ENCODE measurements at regions not wholly inside any gene's neighbourhood (a gene's known extent, or its start where the extent isn't known, plus 50 kb on each side); places are given as distances from the start of the nearest gene placed in this dataset.

DNA sequence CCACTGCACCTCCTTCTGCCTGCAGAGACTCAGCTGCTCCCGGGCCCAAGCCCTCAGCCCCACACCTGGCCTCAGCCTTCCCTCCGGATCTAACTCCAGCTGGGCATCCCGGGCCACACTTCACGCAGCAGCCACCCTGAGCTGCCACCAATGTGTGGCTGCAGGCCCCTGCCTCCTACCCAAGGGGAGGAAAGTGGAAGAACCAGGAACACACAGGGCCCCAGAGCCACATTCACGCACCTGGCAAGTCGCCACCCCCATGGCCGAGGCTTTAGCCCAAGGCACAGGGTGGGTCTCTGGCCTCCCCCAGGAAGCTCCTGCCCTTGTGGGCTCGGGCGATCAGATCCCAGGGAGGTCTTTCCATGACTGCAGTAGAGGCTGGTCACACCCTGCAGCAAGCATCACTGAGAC, 345.6 kb downstream of the CTTN start:
- H4K20me1 ChIP-seq (ENCODE audit: insufficient read depth): no peaks in the 10 kb centered on the region
- no peaks in the 10 kb centered on the region for H3K9me2 ChIP-seq (ENCODE audit: insufficient read depth)
- ATAC-seq (no peak), DNase-seq (ENCODE audit: low read depth, low spot score) (no peak)
- H3K4me3 ChIP-seq (replicated peaks in 1 of 2; ENCODE audit: low read depth in 1 of 2, low read length in 2 of 2): no peak overlapping the region
- POLR2A ChIA-PET: no interaction called here
- no peak for TF ChIP-seq CEBPB (IDR thresholded peaks at IDR 0.05; ENCODE audit: low read depth)
- TF ChIP-seq, protein P1, sequence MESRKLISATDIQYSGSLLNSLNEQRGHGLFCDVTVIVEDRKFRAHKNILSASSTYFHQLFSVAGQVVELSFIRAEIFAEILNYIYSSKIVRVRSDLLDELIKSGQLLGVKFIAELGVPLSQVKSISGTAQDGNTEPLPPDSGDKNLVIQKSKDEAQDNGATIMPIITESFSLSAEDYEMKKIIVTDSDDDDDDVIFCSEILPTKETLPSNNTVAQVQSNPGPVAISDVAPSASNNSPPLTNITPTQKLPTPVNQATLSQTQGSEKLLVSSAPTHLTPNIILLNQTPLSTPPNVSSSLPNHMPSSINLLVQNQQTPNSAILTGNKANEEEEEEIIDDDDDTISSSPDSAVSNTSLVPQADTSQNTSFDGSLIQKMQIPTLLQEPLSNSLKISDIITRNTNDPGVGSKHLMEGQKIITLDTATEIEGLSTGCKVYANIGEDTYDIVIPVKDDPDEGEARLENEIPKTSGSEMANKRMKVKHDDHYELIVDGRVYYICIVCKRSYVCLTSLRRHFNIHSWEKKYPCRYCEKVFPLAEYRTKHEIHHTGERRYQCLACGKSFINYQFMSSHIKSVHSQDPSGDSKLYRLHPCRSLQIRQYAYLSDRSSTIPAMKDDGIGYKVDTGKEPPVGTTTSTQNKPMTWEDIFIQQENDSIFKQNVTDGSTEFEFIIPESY (IDR thresholded peaks at IDR 0.05; ENCODE audit: extremely low read depth, insufficient replicate concordance, low read length): no peak
- TF ChIP-seq RAD21 (IDR thresholded peaks at IDR 0.05; ENCODE audit: low read depth): no peak
- TF ChIP-seq ZNF274 (IDR thresholded peaks at IDR 0.05; ENCODE audit: low read depth, low read length): no peak
- no peak for TF ChIP-seq YY1 (IDR thresholded peaks at IDR 0.05; ENCODE audit: extremely low read depth, insufficient replicate concordance, low read depth, low read length)
- H3K9me3 ChIP-seq (ENCODE audit: control insufficient read depth in 1 of 2, insufficient read depth in 1 of 2, low read depth in 1 of 2, low read length in 2 of 2): no peaks in the 10 kb centered on the region
- RAD21 ChIA-PET (ENCODE audit: low non-redundant PET in 1 of 2, low total read pairs in 2 of 2, uncharacterized antibody in 2 of 2, unreplicated experiment in 2 of 2): no interaction called here
- no peaks in the 10 kb centered on the region for H3K27me3 ChIP-seq (ENCODE audit: insufficient read depth, low read length)
- BruUV-seq (replicated peaks): no TSS peak
- no peak overlapping the region for H3K9ac ChIP-seq (ENCODE audit: low read length)
- CTCF ChIA-PET: no interaction called here
- H3K36me3 ChIP-seq (ENCODE audit: control insufficient read depth in 1 of 2, insufficient read depth in 2 of 2, low read length in 2 of 2): no peaks in the 10 kb centered on the region
- no peaks in the 10 kb centered on the region for H3K79me2 ChIP-seq (ENCODE audit: insufficient read depth, low read length)
- intact Hi-C loops (cut with micrococcal nuclease): no loop called here
- H2AFZ ChIP-seq (ENCODE audit: low read depth, low read length, poor library complexity, severe bottlenecking): no peak overlapping the region
- no peak overlapping the region for H3K27ac ChIP-seq (ENCODE audit: low read depth, low read length)
- no peak overlapping the region for H3K4me2 ChIP-seq (ENCODE audit: low read length)
- peaks cover 6% of the 10 kb centered on the region in 2 experiments; a peak in 3 of 4 replicates for H3K4me1 ChIP-seq (ENCODE audit: control insufficient read depth in 1 of 2, insufficient read depth in 2 of 2, low read length in 2 of 2)

DNA sequence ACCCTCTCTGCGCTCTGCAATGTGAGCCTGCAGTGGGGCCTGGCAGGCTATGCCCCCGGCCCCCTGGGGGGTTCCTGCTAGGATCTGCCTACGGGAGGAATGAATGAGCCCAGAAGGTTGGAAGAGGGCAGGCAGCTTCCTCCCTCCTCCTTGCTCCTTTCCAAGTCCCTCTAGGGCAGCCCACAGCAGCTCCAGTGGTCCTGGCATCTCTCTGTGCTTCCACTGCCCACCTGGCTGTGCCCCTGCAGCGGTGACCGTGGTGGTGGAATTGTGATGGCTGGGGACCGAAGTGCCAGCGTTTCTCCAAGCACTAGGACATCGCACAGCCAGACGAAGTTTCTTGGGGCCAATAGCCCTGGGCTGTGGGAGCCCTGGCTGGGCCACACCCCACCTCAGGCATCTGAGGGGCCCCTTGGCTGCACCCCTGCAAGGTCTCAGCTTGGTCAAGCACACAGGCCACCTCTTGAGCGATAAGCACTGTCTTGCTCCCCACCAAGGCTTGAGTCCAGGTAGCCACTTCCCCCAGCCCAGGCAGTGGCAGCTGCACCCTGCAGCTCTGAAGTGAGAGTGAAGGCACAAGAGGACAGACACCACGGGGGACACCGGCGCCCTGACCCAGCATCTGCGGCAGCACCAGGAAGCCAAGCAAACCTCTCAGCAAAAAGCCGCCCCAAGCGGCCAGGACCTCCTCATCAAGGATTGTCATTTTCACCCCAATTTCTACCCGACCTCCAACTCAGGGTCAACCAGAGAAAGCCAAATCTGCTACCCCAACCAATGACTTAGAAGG, 346.3 kb downstream of the CTTN start:
- intact Hi-C loops (cut with micrococcal nuclease): no loop called here
- H3K27me3 ChIP-seq (ENCODE audit: insufficient read depth, low read length): no peaks in the 10 kb centered on the region
- ChIA-PET CTCF (no interaction called here), POLR2A (no interaction called here), RAD21 (ENCODE audit: low non-redundant PET in 1 of 2, low total read pairs in 2 of 2, uncharacterized antibody in 2 of 2, unreplicated experiment in 2 of 2) (no interaction called here)
- no peaks in the 10 kb centered on the region for H3K79me2 ChIP-seq (ENCODE audit: insufficient read depth, low read length)
- H4K20me1 ChIP-seq (ENCODE audit: insufficient read depth): no peaks in the 10 kb centered on the region
- peaks cover 6% of the 10 kb centered on the region in 2 experiments; a peak in 3 of 4 replicates for H3K4me1 ChIP-seq (ENCODE audit: control insufficient read depth in 1 of 2, insufficient read depth in 2 of 2, low read length in 2 of 2)
- no peak overlapping the region for H2AFZ ChIP-seq (ENCODE audit: low read depth, low read length, poor library complexity, severe bottlenecking)
- H3K4me2 ChIP-seq (ENCODE audit: low read length): no peak overlapping the region
- H3K9ac ChIP-seq (ENCODE audit: low read length): no peak overlapping the region
- ATAC-seq (no peak), DNase-seq (ENCODE audit: low read depth, low spot score) (no peak)
- H3K36me3 ChIP-seq (ENCODE audit: control insufficient read depth in 1 of 2, insufficient read depth in 2 of 2, low read length in 2 of 2): no peaks in the 10 kb centered on the region
- no peak overlapping the region for H3K4me3 ChIP-seq (replicated peaks in 1 of 2; ENCODE audit: low read depth in 1 of 2, low read length in 2 of 2)
- H3K27ac ChIP-seq (ENCODE audit: low read depth, low read length): no peak overlapping the region
- H3K9me3 ChIP-seq (ENCODE audit: control insufficient read depth in 1 of 2, insufficient read depth in 1 of 2, low read depth in 1 of 2, low read length in 2 of 2): no peaks in the 10 kb centered on the region; a peak in 1 of 4 replicates
- no TSS peak for BruUV-seq (replicated peaks)
- no peaks in the 10 kb centered on the region for H3K9me2 ChIP-seq (ENCODE audit: insufficient read depth)
- TF ChIP-seq TCF7L2 (IDR thresholded peaks at IDR 0.05; ENCODE audit: borderline replicate concordance, extremely low read depth, insufficient read depth, insufficient read length) (no peak), EGR1 (IDR thresholded peaks at IDR 0.05; ENCODE audit: low read depth) (no peak), EZH2 (IDR thresholded peaks at IDR 0.05) (no peak)
- TF ChIP-seq, protein P2, sequence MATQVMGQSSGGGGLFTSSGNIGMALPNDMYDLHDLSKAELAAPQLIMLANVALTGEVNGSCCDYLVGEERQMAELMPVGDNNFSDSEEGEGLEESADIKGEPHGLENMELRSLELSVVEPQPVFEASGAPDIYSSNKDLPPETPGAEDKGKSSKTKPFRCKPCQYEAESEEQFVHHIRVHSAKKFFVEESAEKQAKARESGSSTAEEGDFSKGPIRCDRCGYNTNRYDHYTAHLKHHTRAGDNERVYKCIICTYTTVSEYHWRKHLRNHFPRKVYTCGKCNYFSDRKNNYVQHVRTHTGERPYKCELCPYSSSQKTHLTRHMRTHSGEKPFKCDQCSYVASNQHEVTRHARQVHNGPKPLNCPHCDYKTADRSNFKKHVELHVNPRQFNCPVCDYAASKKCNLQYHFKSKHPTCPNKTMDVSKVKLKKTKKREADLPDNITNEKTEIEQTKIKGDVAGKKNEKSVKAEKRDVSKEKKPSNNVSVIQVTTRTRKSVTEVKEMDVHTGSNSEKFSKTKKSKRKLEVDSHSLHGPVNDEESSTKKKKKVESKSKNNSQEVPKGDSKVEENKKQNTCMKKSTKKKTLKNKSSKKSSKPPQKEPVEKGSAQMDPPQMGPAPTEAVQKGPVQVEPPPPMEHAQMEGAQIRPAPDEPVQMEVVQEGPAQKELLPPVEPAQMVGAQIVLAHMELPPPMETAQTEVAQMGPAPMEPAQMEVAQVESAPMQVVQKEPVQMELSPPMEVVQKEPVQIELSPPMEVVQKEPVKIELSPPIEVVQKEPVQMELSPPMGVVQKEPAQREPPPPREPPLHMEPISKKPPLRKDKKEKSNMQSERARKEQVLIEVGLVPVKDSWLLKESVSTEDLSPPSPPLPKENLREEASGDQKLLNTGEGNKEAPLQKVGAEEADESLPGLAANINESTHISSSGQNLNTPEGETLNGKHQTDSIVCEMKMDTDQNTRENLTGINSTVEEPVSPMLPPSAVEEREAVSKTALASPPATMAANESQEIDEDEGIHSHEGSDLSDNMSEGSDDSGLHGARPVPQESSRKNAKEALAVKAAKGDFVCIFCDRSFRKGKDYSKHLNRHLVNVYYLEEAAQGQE (IDR thresholded peaks at IDR 0.05; ENCODE audit: low read depth): no peak
- TF ChIP-seq, protein P1 (IDR thresholded peaks at IDR 0.05; ENCODE audit: extremely low read depth, insufficient replicate concordance, low read length): no peak
- TF ChIP-seq, protein P3, sequence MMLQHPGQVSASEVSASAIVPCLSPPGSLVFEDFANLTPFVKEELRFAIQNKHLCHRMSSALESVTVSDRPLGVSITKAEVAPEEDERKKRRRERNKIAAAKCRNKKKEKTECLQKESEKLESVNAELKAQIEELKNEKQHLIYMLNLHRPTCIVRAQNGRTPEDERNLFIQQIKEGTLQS (IDR thresholded peaks at IDR 0.05): no peak
